ENCODE measurements at regions not wholly inside any gene's neighbourhood (a gene's known extent, or its start where the extent isn't known, plus 50 kb on each side); places are given as distances from the start of the nearest gene placed in this dataset.

DNA sequence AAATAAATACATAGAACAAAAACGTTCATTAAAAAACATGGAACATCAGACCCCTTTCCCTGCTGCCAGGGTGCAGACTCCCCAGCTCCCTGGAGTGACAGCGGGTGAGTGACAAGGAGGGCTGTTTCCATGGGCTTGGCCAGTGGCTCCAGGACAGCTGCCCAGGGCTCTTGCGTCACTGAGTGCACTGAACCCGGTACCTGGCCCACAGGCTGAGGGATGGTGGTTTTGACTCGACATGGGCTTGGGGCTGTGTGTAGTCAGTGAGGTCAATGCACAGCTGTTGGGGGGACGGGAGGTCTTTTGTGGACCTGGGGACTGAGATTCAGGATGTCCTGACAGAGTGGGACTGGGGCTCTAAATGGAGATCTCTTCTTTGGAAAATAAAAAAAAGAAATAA is 142.1 kb upstream of the B3GAT1 start:
- Histone ChIP-seq H2AFZ (no peak overlapping the region), H3K9me3 (ENCODE audit: insufficient read depth, low read depth) (0 out of 2 replicates have a peak, but pooled peaks cover 3% of the 10 kb centered on the region), H3K4me2 (no peak overlapping the region), H3K4me3 (no peak overlapping the region), H3K27me3 (ENCODE audit: insufficient read depth, low read depth) (0 out of 2 replicates have a peak, but pooled peaks cover 10% of the 10 kb centered on the region), H4K20me1 (ENCODE audit: insufficient read depth) (no peaks in the 10 kb centered on the region), H3K27ac (no peak overlapping the region), H3K9me2 (ENCODE audit: insufficient read depth) (no peaks in the 10 kb centered on the region), H3F3A (ENCODE audit: insufficient read depth, low read depth) (no peaks in the 10 kb centered on the region), H3K4me1 (replicated peaks; ENCODE audit: insufficient read depth) (no peaks in the 10 kb centered on the region), H3K36me3 (ENCODE audit: low read depth) (no peaks in the 10 kb centered on the region), H3K79me2 (ENCODE audit: low read depth) (no peaks in the 10 kb centered on the region)
- CTCF ChIA-PET: no interaction called here
- intact Hi-C loops (cut with micrococcal nuclease; ENCODE audit: unreplicated experiment): no loop called here
- DNase-seq: no peak
- BruUV-seq (replicated peaks): no TSS peak
- no peak for TF ChIP-seq EZH2 (IDR thresholded peaks at IDR 0.05; ENCODE audit: low read depth)
- TF ChIP-seq, protein P1, sequence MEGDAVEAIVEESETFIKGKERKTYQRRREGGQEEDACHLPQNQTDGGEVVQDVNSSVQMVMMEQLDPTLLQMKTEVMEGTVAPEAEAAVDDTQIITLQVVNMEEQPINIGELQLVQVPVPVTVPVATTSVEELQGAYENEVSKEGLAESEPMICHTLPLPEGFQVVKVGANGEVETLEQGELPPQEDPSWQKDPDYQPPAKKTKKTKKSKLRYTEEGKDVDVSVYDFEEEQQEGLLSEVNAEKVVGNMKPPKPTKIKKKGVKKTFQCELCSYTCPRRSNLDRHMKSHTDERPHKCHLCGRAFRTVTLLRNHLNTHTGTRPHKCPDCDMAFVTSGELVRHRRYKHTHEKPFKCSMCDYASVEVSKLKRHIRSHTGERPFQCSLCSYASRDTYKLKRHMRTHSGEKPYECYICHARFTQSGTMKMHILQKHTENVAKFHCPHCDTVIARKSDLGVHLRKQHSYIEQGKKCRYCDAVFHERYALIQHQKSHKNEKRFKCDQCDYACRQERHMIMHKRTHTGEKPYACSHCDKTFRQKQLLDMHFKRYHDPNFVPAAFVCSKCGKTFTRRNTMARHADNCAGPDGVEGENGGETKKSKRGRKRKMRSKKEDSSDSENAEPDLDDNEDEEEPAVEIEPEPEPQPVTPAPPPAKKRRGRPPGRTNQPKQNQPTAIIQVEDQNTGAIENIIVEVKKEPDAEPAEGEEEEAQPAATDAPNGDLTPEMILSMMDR (conservative IDR thresholded peaks at IDR 0.05): no peak
- POLR2A ChIA-PET (ENCODE audit: unreplicated experiment): no interaction called here

DNA sequence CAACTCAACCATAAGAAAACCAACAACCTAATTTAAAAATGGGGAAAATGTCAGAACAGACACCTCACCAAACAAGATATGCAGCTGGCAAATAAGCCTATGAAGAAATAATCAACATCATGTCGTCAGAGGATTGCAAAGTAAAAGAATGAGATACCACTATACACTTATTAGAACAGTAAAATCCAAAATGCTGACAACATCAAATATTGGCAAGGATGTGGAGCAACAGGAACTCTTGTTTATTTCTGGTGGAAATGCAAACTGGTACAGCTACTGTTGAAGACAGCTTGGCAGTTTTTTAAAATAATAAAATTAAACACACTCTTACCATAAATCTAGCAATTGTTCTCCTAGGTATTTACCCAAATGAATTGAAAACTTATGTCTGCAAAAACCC is 140.7 kb upstream of the B3GAT1 start:
- Histone ChIP-seq H3K4me2 (no peak overlapping the region), H3K36me3 (ENCODE audit: low read depth) (no peaks in the 10 kb centered on the region), H2AFZ (no peak overlapping the region), H3K4me3 (no peak overlapping the region), H3K27me3 (ENCODE audit: insufficient read depth, low read depth) (no peaks in the 10 kb centered on the region), H3K9me3 (ENCODE audit: insufficient read depth, low read depth) (0 out of 2 replicates have a peak, but pooled peaks cover 3% of the 10 kb centered on the region), H3K9me2 (ENCODE audit: insufficient read depth) (no peaks in the 10 kb centered on the region), H4K20me1 (ENCODE audit: insufficient read depth) (no peaks in the 10 kb centered on the region), H3K27ac (no peak overlapping the region), H3K4me1 (replicated peaks; ENCODE audit: insufficient read depth) (no peaks in the 10 kb centered on the region), H3K79me2 (ENCODE audit: low read depth) (no peaks in the 10 kb centered on the region), H3F3A (ENCODE audit: insufficient read depth, low read depth) (no peaks in the 10 kb centered on the region)
- CTCF ChIA-PET: no interaction called here
- no peak for TF ChIP-seq EZH2 (IDR thresholded peaks at IDR 0.05; ENCODE audit: low read depth)
- TF ChIP-seq, protein P1 (conservative IDR thresholded peaks at IDR 0.05): no peak
- DNase-seq: no peak
- POLR2A ChIA-PET (ENCODE audit: unreplicated experiment): no interaction called here
- no TSS peak for BruUV-seq (replicated peaks)
- intact Hi-C loops (cut with micrococcal nuclease; ENCODE audit: unreplicated experiment): no loop called here

DNA sequence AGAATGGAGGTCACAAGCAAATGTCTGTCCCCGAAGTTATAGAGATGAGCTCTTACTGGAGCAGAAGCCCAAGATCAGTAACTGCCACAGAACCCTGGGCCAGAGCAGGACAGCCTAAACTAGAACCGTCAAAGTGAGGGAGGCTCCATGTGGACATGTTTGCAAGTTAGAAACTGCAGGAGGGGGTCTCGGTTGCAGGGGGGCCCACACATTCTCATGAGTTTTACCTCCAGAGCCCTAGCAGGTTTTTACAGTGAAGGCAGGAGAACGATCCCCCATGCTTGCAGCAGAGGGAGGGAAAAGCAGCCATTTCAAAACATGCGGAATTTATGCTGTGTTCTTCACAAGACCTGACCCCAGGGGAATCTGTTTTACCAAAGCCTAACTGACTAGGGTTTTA is 133.5 kb upstream of the B3GAT1 start:
- BruUV-seq (replicated peaks): no TSS peak
- ChIA-PET CTCF (no interaction called here), POLR2A (ENCODE audit: unreplicated experiment) (no interaction called here)

More for the DNA sequence above, 133.5 kb upstream of the B3GAT1 start:
- no peaks in the 10 kb centered on the region for H3F3A ChIP-seq (ENCODE audit: insufficient read depth, low read depth)
- H4K20me1 ChIP-seq (ENCODE audit: insufficient read depth): no peaks in the 10 kb centered on the region
- peaks cover 14% of the 10 kb centered on the region for H3K9me3 ChIP-seq (ENCODE audit: insufficient read depth, low read depth)
- no peak overlapping the region for H3K27ac ChIP-seq
- H3K4me2 ChIP-seq: no peak overlapping the region
- intact Hi-C loops (cut with micrococcal nuclease; ENCODE audit: unreplicated experiment): no loop called here
- no peaks in the 10 kb centered on the region for H3K36me3 ChIP-seq (ENCODE audit: low read depth)
- H3K4me3 ChIP-seq: no peak overlapping the region
- H2AFZ ChIP-seq: no peak overlapping the region
- no peak for TF ChIP-seq EZH2 (IDR thresholded peaks at IDR 0.05; ENCODE audit: low read depth)
- TF ChIP-seq, protein P1 (conservative IDR thresholded peaks at IDR 0.05): no peak
- H3K9me2 ChIP-seq (ENCODE audit: insufficient read depth): no peaks in the 10 kb centered on the region
- no peaks in the 10 kb centered on the region for H3K79me2 ChIP-seq (ENCODE audit: low read depth)
- no peak for DNase-seq
- peaks cover 31% of the 10 kb centered on the region for H3K4me1 ChIP-seq (replicated peaks; ENCODE audit: insufficient read depth)
- H3K27me3 ChIP-seq (ENCODE audit: insufficient read depth, low read depth): no peaks in the 10 kb centered on the region
